ENCODE measurements at regions not wholly inside any gene's neighbourhood (a gene's known extent, or its start where the extent isn't known, plus 50 kb on each side); places are given as distances from the start of the nearest gene placed in this dataset.

DNA sequence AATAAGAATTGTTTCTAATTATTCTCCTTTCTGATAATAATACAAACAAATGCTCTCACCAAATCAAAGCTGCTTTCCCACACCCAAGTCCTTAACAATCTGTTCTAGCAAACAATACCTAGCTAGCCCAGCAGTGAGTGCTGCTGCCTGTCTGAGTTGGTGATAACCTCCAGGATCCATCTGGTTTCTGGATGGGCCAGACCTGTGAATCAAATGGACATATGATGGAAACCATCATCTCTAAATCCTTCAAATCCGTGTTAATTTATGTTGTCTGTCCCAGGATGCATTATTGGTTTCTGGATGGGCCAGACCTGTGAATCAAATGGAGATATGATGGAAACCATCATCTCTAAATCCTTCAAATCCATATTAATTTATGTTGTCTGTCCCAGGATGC lies 1230.0 kb downstream of the AMY1C start:
- no peak for TF ChIP-seq POLR2AphosphoS5 (IDR thresholded peaks at IDR 0.05)
- TF ChIP-seq, protein P1, sequence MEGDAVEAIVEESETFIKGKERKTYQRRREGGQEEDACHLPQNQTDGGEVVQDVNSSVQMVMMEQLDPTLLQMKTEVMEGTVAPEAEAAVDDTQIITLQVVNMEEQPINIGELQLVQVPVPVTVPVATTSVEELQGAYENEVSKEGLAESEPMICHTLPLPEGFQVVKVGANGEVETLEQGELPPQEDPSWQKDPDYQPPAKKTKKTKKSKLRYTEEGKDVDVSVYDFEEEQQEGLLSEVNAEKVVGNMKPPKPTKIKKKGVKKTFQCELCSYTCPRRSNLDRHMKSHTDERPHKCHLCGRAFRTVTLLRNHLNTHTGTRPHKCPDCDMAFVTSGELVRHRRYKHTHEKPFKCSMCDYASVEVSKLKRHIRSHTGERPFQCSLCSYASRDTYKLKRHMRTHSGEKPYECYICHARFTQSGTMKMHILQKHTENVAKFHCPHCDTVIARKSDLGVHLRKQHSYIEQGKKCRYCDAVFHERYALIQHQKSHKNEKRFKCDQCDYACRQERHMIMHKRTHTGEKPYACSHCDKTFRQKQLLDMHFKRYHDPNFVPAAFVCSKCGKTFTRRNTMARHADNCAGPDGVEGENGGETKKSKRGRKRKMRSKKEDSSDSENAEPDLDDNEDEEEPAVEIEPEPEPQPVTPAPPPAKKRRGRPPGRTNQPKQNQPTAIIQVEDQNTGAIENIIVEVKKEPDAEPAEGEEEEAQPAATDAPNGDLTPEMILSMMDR (IDR thresholded peaks at IDR 0.05), result no peak
